Keratinocyte (primary cell): ENCODE measurements at regions not wholly inside any gene's neighbourhood (a gene's known extent, or its start where the extent isn't known, plus 50 kb on each side); places are given as distances from the start of the nearest gene placed in this dataset.

ENCODE experiments used
- EZH2 ChIP-seq: IDR thresholded peaks from one replicate; pipeline ENCODE4 v1.6.1; 2012; ENCODE audit warnings: inconsistent platforms, mild to moderate bottlenecking, low read length, moderate library complexity
- TF ChIP-seq, protein P1 (sequence below), 3 experiments: IDR thresholded peaks in 1 of 3; conservative IDR thresholded peaks in 1 of 3; optimal IDR thresholded peaks in 1 of 3; 2 replicates in 2 of 3; 3 replicates in 1 of 3; pipeline versions ENCODE3 to v1.5.1; 2011; ENCODE audit warnings: low read length in 3 of 3, mild to moderate bottlenecking in 3 of 3, moderate library complexity in 2 of 3, control low read depth in 1 of 3, inconsistent platforms in 1 of 3; ENCODE audit not compliant: insufficient read depth in 2 of 3; ENCODE audit errors: extremely low read depth in 1 of 3

DNA sequence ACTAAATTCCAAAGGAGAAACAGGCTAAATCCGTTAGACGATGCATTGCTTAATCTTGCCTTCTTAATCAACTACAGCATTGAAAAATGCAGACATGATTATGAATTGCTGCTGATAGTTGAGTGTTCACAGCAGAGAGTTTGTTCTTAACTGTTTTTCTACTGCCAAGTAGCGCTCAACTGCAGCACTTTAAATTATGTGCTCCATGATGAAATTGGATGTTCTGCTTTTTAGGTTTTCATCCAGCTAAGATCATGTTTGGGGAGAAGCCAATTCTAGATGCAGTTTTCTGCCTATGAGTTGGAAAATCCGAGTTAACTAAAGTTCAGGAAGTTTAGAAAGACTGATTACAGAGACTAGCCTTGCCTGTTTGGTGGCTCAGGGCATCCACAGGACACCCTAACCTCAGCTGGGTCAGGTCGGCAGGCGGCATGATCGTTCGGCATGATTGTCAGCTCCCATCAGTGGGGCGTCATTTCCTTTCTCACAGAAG, 119.4 kb upstream of the PIEZO2 start:
- TF ChIP-seq, protein P1, sequence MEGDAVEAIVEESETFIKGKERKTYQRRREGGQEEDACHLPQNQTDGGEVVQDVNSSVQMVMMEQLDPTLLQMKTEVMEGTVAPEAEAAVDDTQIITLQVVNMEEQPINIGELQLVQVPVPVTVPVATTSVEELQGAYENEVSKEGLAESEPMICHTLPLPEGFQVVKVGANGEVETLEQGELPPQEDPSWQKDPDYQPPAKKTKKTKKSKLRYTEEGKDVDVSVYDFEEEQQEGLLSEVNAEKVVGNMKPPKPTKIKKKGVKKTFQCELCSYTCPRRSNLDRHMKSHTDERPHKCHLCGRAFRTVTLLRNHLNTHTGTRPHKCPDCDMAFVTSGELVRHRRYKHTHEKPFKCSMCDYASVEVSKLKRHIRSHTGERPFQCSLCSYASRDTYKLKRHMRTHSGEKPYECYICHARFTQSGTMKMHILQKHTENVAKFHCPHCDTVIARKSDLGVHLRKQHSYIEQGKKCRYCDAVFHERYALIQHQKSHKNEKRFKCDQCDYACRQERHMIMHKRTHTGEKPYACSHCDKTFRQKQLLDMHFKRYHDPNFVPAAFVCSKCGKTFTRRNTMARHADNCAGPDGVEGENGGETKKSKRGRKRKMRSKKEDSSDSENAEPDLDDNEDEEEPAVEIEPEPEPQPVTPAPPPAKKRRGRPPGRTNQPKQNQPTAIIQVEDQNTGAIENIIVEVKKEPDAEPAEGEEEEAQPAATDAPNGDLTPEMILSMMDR (optimal IDR thresholded peaks at IDR 0.05 in 1 of 3, IDR thresholded peaks at IDR 0.05 in 1 of 3, conservative IDR thresholded peaks at IDR 0.05 in 1 of 3; ENCODE audit: extremely low read depth in 1 of 3, insufficient read depth in 2 of 3, low read length in 3 of 3): no peak
- TF ChIP-seq EZH2: no peak
